ENCODE measurements at regions not wholly inside any gene's neighbourhood (a gene's known extent, or its start where the extent isn't known, plus 50 kb on each side); places are given as distances from the start of the nearest gene placed in this dataset.

DNA sequence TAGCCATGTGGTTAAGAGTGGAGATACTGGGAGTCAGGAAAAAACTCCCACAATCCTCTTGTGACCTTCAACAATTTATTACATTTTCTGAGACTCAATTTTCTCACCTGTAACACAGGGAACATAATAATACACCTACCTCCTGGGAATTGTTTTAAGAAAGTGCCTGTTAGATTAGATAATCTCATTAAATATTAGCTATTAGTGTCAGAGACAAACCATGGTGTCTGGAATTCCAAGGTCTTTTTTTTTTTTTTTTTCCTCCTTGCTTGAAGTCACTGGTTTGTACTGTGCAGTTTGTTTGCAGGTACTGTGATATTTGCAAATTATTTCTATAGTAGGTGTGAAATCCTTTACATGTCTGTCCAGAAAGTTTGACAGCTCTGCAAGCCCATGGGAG is 806.1 kb downstream of the DNAJB9 start:
- Mint-ChIP-seq H3K9me3 (peaks cover 3% of the 10 kb centered on the region), H3K4me1 (no peaks in the 10 kb centered on the region), H3K27me3 (ENCODE audit: low read depth) (no peaks in the 10 kb centered on the region), H3K27ac (ENCODE audit: unreplicated experiment) (no peak overlapping the region), H3K36me3 (ENCODE audit: low read depth) (no peaks in the 10 kb centered on the region), H3K4me3 (no peak overlapping the region)
- DNase-seq (ENCODE audit: low read depth, low spot score): no peak
- TF ChIP-seq, protein P1, sequence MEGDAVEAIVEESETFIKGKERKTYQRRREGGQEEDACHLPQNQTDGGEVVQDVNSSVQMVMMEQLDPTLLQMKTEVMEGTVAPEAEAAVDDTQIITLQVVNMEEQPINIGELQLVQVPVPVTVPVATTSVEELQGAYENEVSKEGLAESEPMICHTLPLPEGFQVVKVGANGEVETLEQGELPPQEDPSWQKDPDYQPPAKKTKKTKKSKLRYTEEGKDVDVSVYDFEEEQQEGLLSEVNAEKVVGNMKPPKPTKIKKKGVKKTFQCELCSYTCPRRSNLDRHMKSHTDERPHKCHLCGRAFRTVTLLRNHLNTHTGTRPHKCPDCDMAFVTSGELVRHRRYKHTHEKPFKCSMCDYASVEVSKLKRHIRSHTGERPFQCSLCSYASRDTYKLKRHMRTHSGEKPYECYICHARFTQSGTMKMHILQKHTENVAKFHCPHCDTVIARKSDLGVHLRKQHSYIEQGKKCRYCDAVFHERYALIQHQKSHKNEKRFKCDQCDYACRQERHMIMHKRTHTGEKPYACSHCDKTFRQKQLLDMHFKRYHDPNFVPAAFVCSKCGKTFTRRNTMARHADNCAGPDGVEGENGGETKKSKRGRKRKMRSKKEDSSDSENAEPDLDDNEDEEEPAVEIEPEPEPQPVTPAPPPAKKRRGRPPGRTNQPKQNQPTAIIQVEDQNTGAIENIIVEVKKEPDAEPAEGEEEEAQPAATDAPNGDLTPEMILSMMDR (conservative IDR thresholded peaks at IDR 0.05): no peak

DNA sequence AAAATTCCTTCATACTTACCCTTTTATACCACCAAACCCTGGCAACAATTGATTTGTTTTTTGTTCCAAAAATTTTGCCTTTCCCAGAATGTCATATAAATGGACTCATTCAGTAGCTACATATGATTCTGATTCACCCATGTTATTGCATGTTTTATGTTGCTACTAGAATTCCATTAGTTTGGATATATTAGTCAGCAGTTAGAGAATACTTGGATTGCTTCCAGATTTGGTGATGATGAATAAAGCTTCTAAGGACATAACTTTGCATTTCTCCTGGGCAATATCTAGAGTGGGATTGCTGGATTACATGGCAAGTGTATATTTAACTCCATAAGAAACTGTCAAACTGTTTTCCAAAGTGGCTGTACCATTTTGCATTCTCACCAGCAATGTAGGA is 806.9 kb downstream of the DNAJB9 start:
- no peak overlapping the region for H3K4me3 Mint-ChIP-seq
- TF ChIP-seq, protein P1 (conservative IDR thresholded peaks at IDR 0.05): no peak
- H3K27me3 Mint-ChIP-seq (ENCODE audit: low read depth): no peaks in the 10 kb centered on the region
- H3K4me1 Mint-ChIP-seq: no peaks in the 10 kb centered on the region
- H3K27ac Mint-ChIP-seq (ENCODE audit: unreplicated experiment): no peak overlapping the region
- H3K9me3 Mint-ChIP-seq: peaks cover 3% of the 10 kb centered on the region
- H3K36me3 Mint-ChIP-seq (ENCODE audit: low read depth): no peaks in the 10 kb centered on the region
- DNase-seq (ENCODE audit: low read depth, low spot score): no peak

DNA sequence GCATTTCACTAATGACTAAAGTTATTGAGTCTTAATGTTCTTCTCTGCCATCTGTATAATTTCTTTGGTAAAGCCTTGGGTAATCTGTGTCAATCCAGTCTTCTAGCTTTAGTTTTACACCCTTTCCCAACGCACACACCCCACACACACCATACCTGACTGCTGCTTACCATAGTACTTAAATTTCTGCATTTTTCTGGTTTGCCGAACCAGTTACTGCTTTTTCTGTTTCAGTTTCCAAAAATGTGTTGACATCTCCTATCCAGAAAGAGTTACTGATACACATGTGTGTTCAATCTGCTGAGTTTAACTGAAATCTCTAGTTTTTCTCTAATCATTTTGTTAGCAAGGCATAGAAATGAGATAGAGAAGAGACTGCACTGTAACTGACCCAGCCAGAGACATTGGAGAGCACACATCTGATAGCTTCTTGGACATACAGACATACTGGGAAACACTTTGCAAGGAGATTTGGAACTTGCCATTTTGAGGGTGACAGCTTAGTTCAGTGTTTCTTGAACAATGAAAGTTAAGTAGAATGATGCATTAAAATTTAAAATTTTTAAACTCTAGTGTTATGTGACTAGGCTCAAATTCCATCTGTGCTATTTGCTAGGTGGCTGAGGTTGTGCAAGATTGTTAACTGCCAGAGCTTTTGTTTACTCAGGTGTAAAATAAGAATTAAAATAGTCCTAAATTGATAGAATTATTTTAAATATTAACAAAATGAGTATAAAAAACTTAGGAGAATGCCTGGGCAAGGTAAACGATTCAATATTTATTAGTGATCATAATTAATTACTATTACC is 807.6 kb downstream of the DNAJB9 start:
- H3K4me3 Mint-ChIP-seq: no peak overlapping the region
- no peaks in the 10 kb centered on the region for H3K36me3 Mint-ChIP-seq (ENCODE audit: low read depth)
- TF ChIP-seq, protein P1 (conservative IDR thresholded peaks at IDR 0.05): no peak
- no peak for DNase-seq (ENCODE audit: low read depth, low spot score)
- H3K27me3 Mint-ChIP-seq (ENCODE audit: low read depth): no peaks in the 10 kb centered on the region
- peaks cover 3% of the 10 kb centered on the region for H3K9me3 Mint-ChIP-seq
- H3K4me1 Mint-ChIP-seq: no peaks in the 10 kb centered on the region
- no peak overlapping the region for H3K27ac Mint-ChIP-seq (ENCODE audit: unreplicated experiment)

DNA sequence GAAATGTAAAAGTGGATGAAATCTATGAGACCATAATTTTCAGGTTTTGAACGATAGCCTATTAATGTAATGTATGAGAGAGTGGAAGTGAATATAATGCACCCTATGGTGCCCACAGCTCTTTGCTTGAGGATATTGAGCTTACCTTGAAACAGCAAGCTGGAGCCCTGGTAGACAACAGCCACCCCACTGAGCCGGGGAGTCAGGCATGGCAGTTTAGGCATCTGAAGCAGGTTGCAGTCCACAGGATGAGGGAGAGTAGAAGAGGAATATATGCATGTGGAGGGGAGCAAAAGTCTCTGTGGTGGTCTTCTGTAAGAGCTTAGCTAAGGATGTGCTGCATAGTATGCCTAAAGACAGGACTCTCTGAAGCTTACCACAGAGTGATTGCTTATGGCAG is 817.3 kb downstream of the DNAJB9 start:
- H3K4me3 Mint-ChIP-seq: no peak overlapping the region
- no peaks in the 10 kb centered on the region for H3K27me3 Mint-ChIP-seq (ENCODE audit: low read depth)
- H3K27ac Mint-ChIP-seq (ENCODE audit: unreplicated experiment): no peak overlapping the region
- no peaks in the 10 kb centered on the region for H3K4me1 Mint-ChIP-seq
- no peaks in the 10 kb centered on the region for H3K36me3 Mint-ChIP-seq (ENCODE audit: low read depth)
- H3K9me3 Mint-ChIP-seq: no peaks in the 10 kb centered on the region
- TF ChIP-seq, protein P1 (conservative IDR thresholded peaks at IDR 0.05): no peak
- no peak for DNase-seq (ENCODE audit: low read depth, low spot score)

DNA sequence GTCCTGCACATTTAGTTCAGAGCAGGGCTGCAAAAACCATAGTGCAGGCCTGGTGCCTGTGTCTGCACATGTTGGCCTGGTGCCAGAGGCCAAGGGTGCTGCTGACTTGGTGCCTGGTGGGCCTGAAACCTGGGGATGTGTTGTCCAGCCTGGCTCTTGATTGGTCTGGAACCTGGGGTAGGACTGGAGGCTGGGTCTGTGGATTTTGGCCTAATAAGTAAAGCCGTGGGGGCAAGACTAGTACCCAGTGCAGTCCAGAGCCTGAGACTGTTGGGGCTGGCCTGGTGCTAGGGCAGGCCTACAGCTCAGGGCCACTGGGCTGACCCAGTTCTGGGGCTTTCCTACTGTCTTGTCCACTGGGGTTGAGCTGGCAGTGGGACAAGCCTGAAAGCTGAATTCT is 817.9 kb downstream of the DNAJB9 start:
- Mint-ChIP-seq H3K4me1 (no peaks in the 10 kb centered on the region), H3K27ac (ENCODE audit: unreplicated experiment) (no peak overlapping the region), H3K9me3 (no peaks in the 10 kb centered on the region), H3K4me3 (no peak overlapping the region), H3K27me3 (ENCODE audit: low read depth) (no peaks in the 10 kb centered on the region), H3K36me3 (ENCODE audit: low read depth) (no peaks in the 10 kb centered on the region)
- TF ChIP-seq, protein P1 (conservative IDR thresholded peaks at IDR 0.05): no peak
- DNase-seq (ENCODE audit: low read depth, low spot score): no peak

All from neural crest cell (in vitro differentiated cells).